MCF 10A (cell line): ENCODE measurements at regions not wholly inside any gene's neighbourhood (a gene's known extent, or its start where the extent isn't known, plus 50 kb on each side); places are given as distances from the start of the nearest gene placed in this dataset.

Source experiments
- BruUV-seq: library from RNA; stranded (reverse); fragments of 400-500 nt; replicated peaks from 2 replicates; lab custom pipeline; 2021; lab: Mats Ljungman, UMichigan
- CTCF ChIA-PET: fragments of 300-600 bp; sonication (Branson Sonifier 250); formaldehyde crosslinking; extraction: SDS; loops from one replicate; lab custom pipeline; 2021; ENCODE audit warnings: antibody characterized with exemption, inconsistent platforms; lab: Yijun Ruan, JAX
- POLR2A ChIA-PET: fragments of 300-600, 350-650 bp; sonication (Branson Sonifier 250); formaldehyde crosslinking; extraction: SDS; loops from one replicate; lab custom pipeline; 2020; ENCODE audit warnings: antibody characterized with exemption, inconsistent platforms; lab: Yijun Ruan, JAX
- DNase-seq: peaks from one replicate; pipeline ENCODE4 v3.0.0-alpha.2; 2018; ENCODE audit not compliant: unreplicated experiment
- H3K27ac Mint-ChIP-seq: one replicate; pipeline ENCODE4 v1.8.0; 2022; ENCODE audit warnings: mild to moderate bottlenecking, low read depth, mixed read lengths; ENCODE audit not compliant: unreplicated experiment
- H3K27me3 Mint-ChIP-seq: one replicate; pipeline ENCODE4 v1.8.0; 2022; ENCODE audit warnings: mixed read lengths; ENCODE audit not compliant: insufficient read depth, unreplicated experiment
- H3K36me3 Mint-ChIP-seq: one replicate; pipeline ENCODE4 v1.8.0; 2022; ENCODE audit warnings: mild to moderate bottlenecking, moderate library complexity, mixed read lengths; ENCODE audit not compliant: insufficient read depth, unreplicated experiment
- H3K4me1 Mint-ChIP-seq: one replicate; pipeline ENCODE4 v1.8.0; 2022; ENCODE audit warnings: mixed read lengths; ENCODE audit not compliant: insufficient read depth, unreplicated experiment
- H3K4me3 Mint-ChIP-seq: one replicate; pipeline ENCODE4 v1.8.0; 2022; ENCODE audit warnings: mild to moderate bottlenecking, moderate library complexity, mixed read lengths; ENCODE audit not compliant: unreplicated experiment
- H3K9me3 Mint-ChIP-seq: one replicate; pipeline ENCODE4 v1.8.0; 2022; ENCODE audit warnings: mixed read lengths; ENCODE audit not compliant: unreplicated experiment
- CTCF ChIP-seq: fragments of 200-600 bp; IDR thresholded peaks from one replicate; pipeline ENCODE4 v1.8.0; 2022; ENCODE audit warnings: antibody characterized with exemption, mild to moderate bottlenecking; ENCODE audit not compliant: unreplicated experiment
- intact Hi-C: fragments of 100-400 bp; cut with micrococcal nuclease; formaldehyde crosslinking; loops from 2 replicates; pipeline ENCODE4 v1.14.1; 2022

- ChIA-PET POLR2A (no interaction called here), CTCF (interaction anchor here (1.1 kb wide), 1 partner anchor 110 kb away, joined by 3 read pairs; no protein-coding TSS in a partner anchor)
- BruUV-seq: no TSS peak
- Mint-ChIP-seq H3K27me3 (no peaks in the 10 kb centered on the region), H3K9me3 (no peaks in the 10 kb centered on the region), H3K4me1 (no peaks in the 10 kb centered on the region), H3K36me3 (no peaks in the 10 kb centered on the region), H3K27ac (no peak overlapping the region), H3K4me3 (no peak overlapping the region)
- DNase-seq: no peak
- intact Hi-C loops: no loop called here
- TF ChIP-seq CTCF: no peak
These were observed 588.3 kb upstream of the LMCD1 start for GRCh38 chr3:7913283-7913682.

- ChIA-PET CTCF (interaction anchor here (0.6 kb wide), 2 partner anchors 34 to 215 kb away, joined by 3 to 4 read pairs; no protein-coding TSS in a partner anchor), POLR2A (no interaction called here)
- BruUV-seq: no TSS peak
- intact Hi-C loops: no loop called here
- no peaks in the 10 kb centered on the region for H3K36me3 Mint-ChIP-seq
- no peak for DNase-seq
- no peak for TF ChIP-seq CTCF
- H3K9me3 Mint-ChIP-seq: no peaks in the 10 kb centered on the region
- H3K27me3 Mint-ChIP-seq: no peaks in the 10 kb centered on the region
- H3K4me3 Mint-ChIP-seq: no peak overlapping the region
- H3K4me1 Mint-ChIP-seq: no peaks in the 10 kb centered on the region
- no peak overlapping the region for H3K27ac Mint-ChIP-seq
These were observed 586.3 kb upstream of the LMCD1 start for GRCh38 chr3:7915356-7915755.

- Mint-ChIP-seq H3K4me3 (no peak overlapping the region), H3K27ac (no peak overlapping the region), H3K9me3 (no peaks in the 10 kb centered on the region), H3K36me3 (no peaks in the 10 kb centered on the region), H3K27me3 (no peaks in the 10 kb centered on the region), H3K4me1 (no peaks in the 10 kb centered on the region)
- no peak for DNase-seq
- CTCF ChIA-PET: no interaction called here
- POLR2A ChIA-PET: interaction anchor here (1.2 kb wide), 1 partner anchor 10 kb away, joined by 3 read pairs; no protein-coding TSS in a partner anchor
- no TSS peak for BruUV-seq
- intact Hi-C loops: no loop called here
- TF ChIP-seq CTCF: no peak
These were observed 584.0 kb upstream of the LMCD1 start for GRCh38 chr3:7917443-7918151.

- TF ChIP-seq CTCF: no peak
- Mint-ChIP-seq H3K27ac (no peak overlapping the region), H3K4me1 (peaks cover 8% of the 10 kb centered on the region), H3K9me3 (peaks cover 7% of the 10 kb centered on the region), H3K27me3 (no peaks in the 10 kb centered on the region), H3K36me3 (no peaks in the 10 kb centered on the region), H3K4me3 (no peak overlapping the region)
- intact Hi-C loops: no loop called here
- CTCF ChIA-PET: no interaction called here
- no TSS peak for BruUV-seq
- POLR2A ChIA-PET: no interaction called here
- DNase-seq: no peak
These were observed 581.4 kb upstream of the LMCD1 start for GRCh38 chr3:7920211-7920610.
